22Rv1 (cell line): ENCODE measurements at regions not wholly inside any gene's neighbourhood (a gene's known extent, or its start where the extent isn't known, plus 50 kb on each side); places are given as distances from the start of the nearest gene placed in this dataset.

ENCODE experiments used
- CTCF ChIP-seq: fragments of 450-650 bp; IDR thresholded peaks from 2 replicates; pipeline ENCODE4 v1.5.1; 2017; ENCODE audit warnings: mild to moderate bottlenecking
- ZFX ChIP-seq: fragments of 450-650 bp; IDR thresholded peaks from 2 replicates; pipeline ENCODE4 v1.6.1; 2017; ENCODE audit warnings: antibody characterized with exemption, borderline replicate concordance

- TF ChIP-seq CTCF (no peak), ZFX (no peak)
Observed at GRCh38 chr13:56012644-56013043, 1128.1 kb upstream of the PRR20A start.
